HEK293T (cell line): ENCODE measurements at regions not wholly inside any gene's neighbourhood (a gene's known extent, or its start where the extent isn't known, plus 50 kb on each side); places are given as distances from the start of the nearest gene placed in this dataset.

Experiments
- ARNT ChIP-seq: fragments of 450-650 bp; IDR thresholded peaks from 2 replicates; pipeline ENCODE4 v1.6.1; 2017; ENCODE audit warnings: mild to moderate bottlenecking
- FOXM1 ChIP-seq: fragments of 450-650 bp; IDR thresholded peaks from 2 replicates; pipeline ENCODE4 v1.6.1; 2017; ENCODE audit warnings: mild to moderate bottlenecking, borderline replicate concordance
- NFRKB ChIP-seq: fragments of 450-650 bp; IDR thresholded peaks from 2 replicates; pipeline ENCODE4 v1.6.1; 2016; ENCODE audit warnings: mild to moderate bottlenecking, moderate library complexity
- ZNF384 ChIP-seq: fragments of 450-650 bp; IDR thresholded peaks from 2 replicates; pipeline ENCODE4 v1.6.1; 2016

- TF ChIP-seq NFRKB (no peak), FOXM1 (no peak), ARNT (no peak), ZNF384 (no peak)
Observed at GRCh38 chr5:54757541-54757940, 227.9 kb downstream of the ESM1 start.
